Loucy (cell line): ENCODE measurements at regions not wholly inside any gene's neighbourhood (a gene's known extent, or its start where the extent isn't known, plus 50 kb on each side); places are given as distances from the start of the nearest gene placed in this dataset.
"Not testable (repeated sequence)": the region's sequence is repeated elsewhere in the genome, so short reads cannot be mapped to it uniquely, and the experiment has no call there.

Experiments used
- H2AFZ ChIP-seq: fragments of 200-600 bp; sonication (generic); 2 replicates; pipeline ENCODE4 v1.6.0; 2016; ENCODE audit warnings: antibody characterized with exemption, mild to moderate bottlenecking, low read length, moderate library complexity
- H3F3A ChIP-seq: fragments of 200-600 bp; 2 replicates; pipeline ENCODE4 v1.6.0; 2016; ENCODE audit warnings: antibody characterized with exemption, low read depth, mild to moderate bottlenecking
- H3K27me3 ChIP-seq: fragments of 200-600 bp; sonication (generic); 2 replicates; pipeline ENCODE4 v1.6.1; 2014; ENCODE audit warnings: low read length, mild to moderate bottlenecking; ENCODE audit not compliant: insufficient read depth, poor library complexity, severe bottlenecking
- H3K36me3 ChIP-seq: fragments of 200-600 bp; sonication (generic); 2 replicates; pipeline ENCODE4 v1.6.1; 2016; ENCODE audit warnings: low read length; ENCODE audit not compliant: insufficient read depth
- H3K4me1 ChIP-seq: fragments of 200-600 bp; sonication (generic); 2 replicates; pipeline ENCODE4 v1.5.1; 2014; ENCODE audit warnings: low read length, mild to moderate bottlenecking; ENCODE audit not compliant: insufficient read depth, poor library complexity, severe bottlenecking
- H3K4me2 ChIP-seq: fragments of 200-600 bp; sonication (generic); 2 replicates; pipeline ENCODE4 v1.6.0; 2014; ENCODE audit warnings: antibody characterized with exemption, low read length, low read depth, mild to moderate bottlenecking; ENCODE audit not compliant: poor library complexity, severe bottlenecking
- H3K4me3 ChIP-seq: fragments of 200-600 bp; sonication (generic); 2 replicates; pipeline ENCODE4 v1.5.1; 2014; ENCODE audit warnings: low read length, mild to moderate bottlenecking, mixed read lengths; ENCODE audit not compliant: poor library complexity, severe bottlenecking
- H3K79me2 ChIP-seq: fragments of 200-600 bp; sonication (generic); 2 replicates; pipeline ENCODE4 v1.6.1; 2014; ENCODE audit warnings: low read length; ENCODE audit not compliant: insufficient read depth
- H3K9ac ChIP-seq: fragments of 200-600 bp; sonication (generic); 2 replicates; pipeline ENCODE4 v1.6.0; 2014; ENCODE audit warnings: mild to moderate bottlenecking, low read depth, low read length, moderate library complexity; ENCODE audit not compliant: poor library complexity, severe bottlenecking
- H3K9me2 ChIP-seq: fragments of 200-600 bp; sonication (generic); replicated peaks from 2 replicates; pipeline ENCODE4 v1.6.1; 2016; ENCODE audit warnings: low read depth, low read length, mixed read lengths
- H3K9me3 ChIP-seq: fragments of 200-600 bp; sonication (generic); 2 replicates; pipeline ENCODE4 v1.6.1; 2014; ENCODE audit warnings: mild to moderate bottlenecking, antibody characterized with exemption, low read length, low read depth; ENCODE audit not compliant: insufficient read depth
- H4K20me1 ChIP-seq: fragments of 200-600 bp; sonication (generic); 2 replicates; pipeline ENCODE4 v1.6.0; 2014; ENCODE audit warnings: antibody characterized with exemption, low read length, mild to moderate bottlenecking; ENCODE audit not compliant: insufficient read depth, poor library complexity, severe bottlenecking
- EZH2phosphoT487 ChIP-seq: fragments of 200-600 bp; IDR thresholded peaks from 2 replicates; pipeline ENCODE4 v1.6.1; 2018; ENCODE audit warnings: antibody characterized with exemption, mild to moderate bottlenecking, moderate library complexity, borderline replicate concordance
- TF ChIP-seq, protein P1 (sequence below): fragments of 200-600 bp; sonication (generic); conservative IDR thresholded peaks from 2 replicates; pipeline ENCODE4 v1.5.1; 2014; ENCODE audit warnings: mild to moderate bottlenecking, antibody characterized with exemption, low read length

DNA sequence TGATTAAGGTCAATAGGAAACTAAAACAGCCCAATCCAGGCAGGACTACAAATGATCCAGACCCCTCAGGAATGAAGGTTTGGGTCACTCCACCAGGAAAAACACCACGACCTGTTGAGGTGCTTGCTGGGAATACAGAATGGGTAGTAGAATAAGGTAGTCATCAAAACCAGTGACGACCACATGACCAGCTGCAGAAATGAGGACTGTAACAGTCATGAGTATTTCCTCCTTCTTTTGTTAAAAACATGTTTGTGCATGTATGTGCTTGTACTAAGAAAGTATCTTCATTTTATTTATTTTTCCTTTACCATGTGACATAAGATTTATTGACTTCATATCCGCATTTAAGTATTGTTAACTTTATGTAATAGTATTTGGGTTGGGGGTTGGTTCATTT is 603.5 kb upstream of the NR3C2 start:
- Histone ChIP-seq H2AFZ (no peak overlapping the region), H3K9ac (no peak overlapping the region), H4K20me1 (no peaks in the 10 kb centered on the region), H3K36me3 (no peaks in the 10 kb centered on the region), H3K9me3 (no peaks in the 10 kb centered on the region; the same call in 1 of the 2 replicates), H3K79me2 (no peaks in the 10 kb centered on the region), H3K4me1 (no peaks in the 10 kb centered on the region), H3K9me2 (no peaks in the 10 kb centered on the region), H3F3A (no peaks in the 10 kb centered on the region), H3K4me3 (no peak overlapping the region), H3K27me3 (no peaks in the 10 kb centered on the region), H3K4me2 (no peak overlapping the region)
- TF ChIP-seq EZH2phosphoT487: no peak
- TF ChIP-seq, protein P1, sequence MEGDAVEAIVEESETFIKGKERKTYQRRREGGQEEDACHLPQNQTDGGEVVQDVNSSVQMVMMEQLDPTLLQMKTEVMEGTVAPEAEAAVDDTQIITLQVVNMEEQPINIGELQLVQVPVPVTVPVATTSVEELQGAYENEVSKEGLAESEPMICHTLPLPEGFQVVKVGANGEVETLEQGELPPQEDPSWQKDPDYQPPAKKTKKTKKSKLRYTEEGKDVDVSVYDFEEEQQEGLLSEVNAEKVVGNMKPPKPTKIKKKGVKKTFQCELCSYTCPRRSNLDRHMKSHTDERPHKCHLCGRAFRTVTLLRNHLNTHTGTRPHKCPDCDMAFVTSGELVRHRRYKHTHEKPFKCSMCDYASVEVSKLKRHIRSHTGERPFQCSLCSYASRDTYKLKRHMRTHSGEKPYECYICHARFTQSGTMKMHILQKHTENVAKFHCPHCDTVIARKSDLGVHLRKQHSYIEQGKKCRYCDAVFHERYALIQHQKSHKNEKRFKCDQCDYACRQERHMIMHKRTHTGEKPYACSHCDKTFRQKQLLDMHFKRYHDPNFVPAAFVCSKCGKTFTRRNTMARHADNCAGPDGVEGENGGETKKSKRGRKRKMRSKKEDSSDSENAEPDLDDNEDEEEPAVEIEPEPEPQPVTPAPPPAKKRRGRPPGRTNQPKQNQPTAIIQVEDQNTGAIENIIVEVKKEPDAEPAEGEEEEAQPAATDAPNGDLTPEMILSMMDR: no peak

DNA sequence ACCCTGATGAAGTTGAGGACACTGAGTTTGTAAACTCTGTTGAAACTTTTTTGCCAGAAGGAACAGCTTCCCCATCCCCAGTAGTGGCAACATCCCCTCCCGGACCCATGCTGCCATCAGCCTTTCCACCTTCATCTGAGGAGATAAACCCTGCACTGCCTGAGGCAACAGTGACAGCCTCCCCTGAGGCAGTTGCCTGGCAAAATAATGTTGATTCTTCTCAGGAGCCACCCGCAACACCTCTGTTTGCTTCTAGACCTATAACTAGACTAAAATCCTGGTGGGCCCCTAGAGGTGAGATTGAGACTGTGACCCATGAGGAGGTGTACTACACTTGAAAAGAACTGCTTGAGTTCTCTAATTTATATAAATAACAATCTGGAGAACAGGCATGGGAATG is 597.6 kb upstream of the NR3C2 start:
- H4K20me1 ChIP-seq, H3K4me1 ChIP-seq, H3K36me3 ChIP-seq, H3F3A ChIP-seq, H2AFZ ChIP-seq, H3K4me3 ChIP-seq, H3K9me2 ChIP-seq, H3K27me3 ChIP-seq, H3K9me3 ChIP-seq, H3K9ac ChIP-seq, H3K79me2 ChIP-seq, H3K4me2 ChIP-seq: not testable (repeated sequence)

DNA sequence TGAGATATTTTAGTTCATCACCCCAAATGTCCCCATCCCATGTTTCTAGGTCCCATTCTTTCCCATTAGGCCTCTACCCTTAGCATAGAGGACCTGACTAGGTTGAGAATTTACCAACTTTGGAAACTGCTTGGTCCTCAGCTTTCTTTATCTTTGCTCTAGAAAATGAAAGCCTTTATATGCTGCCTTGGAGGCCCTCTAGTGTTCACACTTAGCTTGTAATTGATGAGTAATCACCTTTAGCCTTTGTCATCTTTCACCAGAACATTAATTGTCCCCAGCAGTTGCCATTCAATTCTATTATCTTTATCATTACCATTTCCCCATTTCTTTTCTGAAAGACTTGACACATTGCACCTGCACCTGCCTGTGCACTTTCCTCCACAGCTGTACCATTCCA is 589.2 kb upstream of the NR3C2 start:
- Histone ChIP-seq H3K4me3 (no peak overlapping the region), H3K9me3 (no peaks in the 10 kb centered on the region), H3K27me3 (no peaks in the 10 kb centered on the region), H3K9me2 (no peaks in the 10 kb centered on the region), H2AFZ (no peak overlapping the region), H4K20me1 (no peaks in the 10 kb centered on the region), H3F3A (no peaks in the 10 kb centered on the region), H3K36me3 (no peaks in the 10 kb centered on the region), H3K4me1 (no peaks in the 10 kb centered on the region), H3K9ac (no peak overlapping the region), H3K79me2 (no peaks in the 10 kb centered on the region), H3K4me2 (no peak overlapping the region)
- TF ChIP-seq EZH2phosphoT487: no peak
- TF ChIP-seq, protein P1: peak; percentile 46

DNA sequence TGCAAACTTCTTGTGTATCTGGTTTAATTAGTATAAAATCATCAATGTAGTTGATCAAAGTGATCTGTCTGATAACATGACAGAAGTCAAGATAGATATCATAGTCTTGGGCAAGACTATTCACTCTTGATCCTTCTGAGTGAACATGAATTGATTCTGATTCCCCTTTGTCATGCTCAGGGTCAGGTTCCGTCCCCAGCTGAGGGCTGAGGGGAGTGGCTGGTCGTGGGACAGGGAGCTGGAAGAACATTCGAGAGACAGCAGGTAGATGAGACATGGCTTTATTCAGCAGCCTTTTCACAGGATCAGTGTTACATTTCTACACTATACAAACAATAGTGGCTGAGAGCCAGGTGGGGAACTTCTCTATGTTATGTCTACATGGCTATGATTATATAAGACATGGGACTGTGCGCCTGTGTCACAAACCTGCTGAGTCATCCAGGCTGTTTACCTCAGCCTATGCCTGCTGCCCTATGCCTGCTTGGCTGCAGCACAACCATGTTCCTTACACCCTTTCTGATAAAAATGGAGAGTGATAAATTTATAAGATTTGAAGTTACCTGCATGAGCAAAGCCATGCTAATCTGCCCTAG is 586.9 kb upstream of the NR3C2 start:
- Histone ChIP-seq H3K4me2 (no peak overlapping the region), H3K9ac (no peak overlapping the region), H3F3A (no peaks in the 10 kb centered on the region), H3K9me3 (no peaks in the 10 kb centered on the region), H3K79me2 (no peaks in the 10 kb centered on the region), H3K36me3 (no peaks in the 10 kb centered on the region), H3K4me1 (no peaks in the 10 kb centered on the region), H3K9me2 (no peaks in the 10 kb centered on the region), H3K4me3 (no peak overlapping the region), H2AFZ (no peak overlapping the region), H4K20me1 (no peaks in the 10 kb centered on the region), H3K27me3 (no peaks in the 10 kb centered on the region)
- no peak for TF ChIP-seq EZH2phosphoT487
- TF ChIP-seq, protein P1: no peak
